ENCODE measurements at regions not wholly inside any gene's neighbourhood (a gene's known extent, or its start where the extent isn't known, plus 50 kb on each side); places are given as distances from the start of the nearest gene placed in this dataset.

DNA sequence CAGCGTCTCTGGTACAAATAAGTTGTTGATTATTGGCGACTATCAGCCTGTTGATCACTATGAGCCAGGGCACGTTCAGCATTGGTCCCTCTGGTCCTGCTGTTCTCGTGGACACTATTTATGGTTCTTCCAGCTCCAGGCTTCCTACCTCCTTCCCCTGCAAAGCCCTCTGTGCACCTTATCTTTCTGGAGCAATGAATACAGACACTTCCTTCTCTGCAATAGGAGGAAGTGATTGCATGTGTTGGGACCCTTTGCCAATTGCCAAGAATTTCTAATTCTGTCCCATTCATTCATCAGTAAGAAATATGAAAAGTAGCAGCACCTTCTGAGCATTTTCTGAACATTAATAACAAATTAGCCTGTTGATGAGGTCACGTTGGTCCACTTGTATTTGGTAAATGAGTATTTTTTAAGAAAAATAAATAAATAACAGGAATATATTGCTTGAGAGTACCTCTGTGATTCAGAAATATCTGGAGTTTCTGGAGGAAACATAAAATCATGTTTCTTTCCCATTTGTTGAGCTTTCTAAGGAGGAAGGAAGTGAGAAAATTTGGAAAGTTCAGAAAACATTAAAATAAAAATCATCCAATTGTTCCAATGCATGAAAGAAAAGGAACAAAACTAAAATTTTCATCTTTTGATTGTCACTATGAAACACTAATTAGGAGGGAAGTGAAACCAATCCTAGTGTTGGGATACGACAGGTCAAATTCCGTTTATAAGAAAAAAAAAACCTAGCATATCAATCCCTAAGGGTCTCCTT, 259.1 kb upstream of the KLF6 start:
- DNase-seq (ENCODE audit: extremely low spot score): no peak
- POLR2A ChIA-PET: no interaction called here
- CTCF ChIA-PET: no interaction called here
- TF ChIP-seq, protein P1, sequence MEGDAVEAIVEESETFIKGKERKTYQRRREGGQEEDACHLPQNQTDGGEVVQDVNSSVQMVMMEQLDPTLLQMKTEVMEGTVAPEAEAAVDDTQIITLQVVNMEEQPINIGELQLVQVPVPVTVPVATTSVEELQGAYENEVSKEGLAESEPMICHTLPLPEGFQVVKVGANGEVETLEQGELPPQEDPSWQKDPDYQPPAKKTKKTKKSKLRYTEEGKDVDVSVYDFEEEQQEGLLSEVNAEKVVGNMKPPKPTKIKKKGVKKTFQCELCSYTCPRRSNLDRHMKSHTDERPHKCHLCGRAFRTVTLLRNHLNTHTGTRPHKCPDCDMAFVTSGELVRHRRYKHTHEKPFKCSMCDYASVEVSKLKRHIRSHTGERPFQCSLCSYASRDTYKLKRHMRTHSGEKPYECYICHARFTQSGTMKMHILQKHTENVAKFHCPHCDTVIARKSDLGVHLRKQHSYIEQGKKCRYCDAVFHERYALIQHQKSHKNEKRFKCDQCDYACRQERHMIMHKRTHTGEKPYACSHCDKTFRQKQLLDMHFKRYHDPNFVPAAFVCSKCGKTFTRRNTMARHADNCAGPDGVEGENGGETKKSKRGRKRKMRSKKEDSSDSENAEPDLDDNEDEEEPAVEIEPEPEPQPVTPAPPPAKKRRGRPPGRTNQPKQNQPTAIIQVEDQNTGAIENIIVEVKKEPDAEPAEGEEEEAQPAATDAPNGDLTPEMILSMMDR (IDR thresholded peaks at IDR 0.05; ENCODE audit: control extremely low read depth, extremely low read depth, low read depth, missing control alignments): no peak

DNA sequence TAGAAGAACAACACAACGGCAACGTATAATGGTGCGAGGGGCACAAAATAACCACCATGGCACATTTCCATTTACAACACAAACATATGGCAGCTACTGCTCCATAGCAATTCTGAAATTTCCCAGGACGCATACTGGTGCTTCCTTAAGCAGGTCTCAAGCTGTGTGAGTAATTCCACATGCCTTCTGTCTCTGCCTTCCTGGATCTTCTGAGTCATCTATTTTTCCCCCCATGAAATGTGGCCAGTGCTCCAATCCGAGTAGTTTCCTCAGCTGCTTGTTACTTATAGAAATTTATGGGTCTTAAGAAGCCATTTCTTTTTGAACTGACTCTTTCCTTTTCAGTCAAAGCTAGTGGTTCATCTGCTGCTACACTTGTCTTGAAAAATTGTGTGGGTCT, 256.6 kb upstream of the KLF6 start:
- ChIA-PET POLR2A (no interaction called here), CTCF (no interaction called here)
- DNase-seq (ENCODE audit: extremely low spot score): no peak
- TF ChIP-seq, protein P1 (IDR thresholded peaks at IDR 0.05; ENCODE audit: control extremely low read depth, extremely low read depth, low read depth, missing control alignments): no peak

- no peak for DNase-seq (ENCODE audit: extremely low spot score)
- POLR2A ChIA-PET: no interaction called here
- TF ChIP-seq, protein P1 (IDR thresholded peaks at IDR 0.05; ENCODE audit: control extremely low read depth, extremely low read depth, low read depth, missing control alignments): no peak
- CTCF ChIA-PET: interaction anchor here (0.8 to 2.1 kb wide), 2 partner anchors 9 to 178 kb away, joined by 3 to 10 read pairs; no protein-coding TSS in a partner anchor
These were observed 253.0 kb upstream of the KLF6 start for GRCh38 chr10:4038000-4038399.

DNA sequence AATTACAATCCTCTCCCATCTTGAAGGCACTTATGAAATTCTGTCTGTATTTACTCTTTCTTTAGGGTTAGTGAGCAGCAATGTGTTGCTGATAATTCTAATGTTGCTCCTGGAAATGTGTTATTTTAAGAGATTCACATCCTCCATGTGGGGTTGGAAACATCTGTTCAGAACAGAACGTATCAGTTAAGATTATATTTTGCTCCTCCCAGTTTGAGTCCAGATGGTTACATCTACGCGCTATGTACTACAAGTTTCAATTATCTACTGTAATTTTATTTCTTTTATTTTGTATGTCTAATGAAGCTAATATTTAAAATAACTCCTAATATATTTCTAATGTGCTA, 250.6 kb upstream of the KLF6 start:
- TF ChIP-seq, protein P1 (IDR thresholded peaks at IDR 0.05; ENCODE audit: control extremely low read depth, extremely low read depth, low read depth, missing control alignments): no peak
- ChIA-PET CTCF (no interaction called here), POLR2A (no interaction called here)
- DNase-seq (ENCODE audit: extremely low spot score): no peak

GRCh38 chr10:4034907-4035598, 250.0 kb upstream of the KLF6 start:
- POLR2A ChIA-PET: no interaction called here
- no peak for DNase-seq (ENCODE audit: extremely low spot score)
- CTCF ChIA-PET: no interaction called here
- TF ChIP-seq, protein P1 (IDR thresholded peaks at IDR 0.05; ENCODE audit: control extremely low read depth, extremely low read depth, low read depth, missing control alignments): no peak

DNA sequence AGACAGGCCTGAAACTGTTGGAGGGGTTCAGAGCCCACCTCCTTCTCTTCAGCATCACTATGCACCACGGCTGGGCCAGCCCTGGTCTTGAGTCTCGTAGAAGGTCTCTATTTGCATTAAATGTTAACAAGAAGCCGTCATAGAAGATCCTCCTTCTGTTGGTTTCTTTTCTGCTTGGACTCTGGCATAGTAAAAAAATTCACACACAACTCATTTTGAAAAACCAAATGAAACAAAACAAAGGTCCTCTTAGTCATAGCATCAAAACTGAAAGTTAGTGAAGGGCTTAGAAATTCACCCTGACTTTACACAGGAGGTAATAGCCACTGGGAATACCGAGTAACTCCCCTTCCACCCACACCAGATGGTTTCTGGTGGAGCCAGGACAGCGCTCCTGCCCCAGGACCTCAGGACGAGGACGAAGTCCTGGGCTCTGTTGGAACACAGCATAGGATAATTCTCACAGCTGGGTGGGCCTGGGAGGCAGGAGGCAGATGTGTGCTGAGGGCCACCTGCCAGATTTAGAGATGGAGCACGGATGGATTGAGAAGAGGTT, 248.4 kb upstream of the KLF6 start:
- ChIA-PET POLR2A (no interaction called here), CTCF (no interaction called here)
- TF ChIP-seq, protein P1 (IDR thresholded peaks at IDR 0.05; ENCODE audit: control extremely low read depth, extremely low read depth, low read depth, missing control alignments): no peak
- peak; percentile 78 for DNase-seq (ENCODE audit: extremely low spot score)

All from GM10248 (cell line).